Ovary (tissue), 3 donors: ENCODE measurements at regions not wholly inside any gene's neighbourhood (a gene's known extent, or its start where the extent isn't known, plus 50 kb on each side); places are given as distances from the start of the nearest gene placed in this dataset.
"Not testable (repeated sequence)": the region's sequence is repeated elsewhere in the genome, so short reads cannot be mapped to it uniquely, and the experiment has no call there.

ENCODE experiments used
- EP300 ChIP-seq: sonication (generic); formaldehyde crosslinking; IDR thresholded peaks from one replicate; pipeline ENCODE4 v1.6.1; 2017; ENCODE audit warnings: antibody characterized with exemption
- POLR2A ChIP-seq: fragments of 450-650 bp; IDR thresholded peaks from one replicate; pipeline ENCODE4 v1.6.1; 2017; ENCODE audit warnings: antibody characterized with exemption, mild to moderate bottlenecking, moderate library complexity
- TF ChIP-seq, protein P1 (sequence below), 3 donors: fragments of 450-650 bp in 2 of 3; fragments of 200-600 bp in 1 of 3; IDR thresholded peaks; one replicate each; pipeline versions ENCODE4 v1.5.1 to v1.8.0; 2016 to 2022; ENCODE audit warnings: antibody characterized with exemption in 3 of 3, mild to moderate bottlenecking in 1 of 3
- donor health status: DM: no; HTN: no; CAD: no.

DNA sequence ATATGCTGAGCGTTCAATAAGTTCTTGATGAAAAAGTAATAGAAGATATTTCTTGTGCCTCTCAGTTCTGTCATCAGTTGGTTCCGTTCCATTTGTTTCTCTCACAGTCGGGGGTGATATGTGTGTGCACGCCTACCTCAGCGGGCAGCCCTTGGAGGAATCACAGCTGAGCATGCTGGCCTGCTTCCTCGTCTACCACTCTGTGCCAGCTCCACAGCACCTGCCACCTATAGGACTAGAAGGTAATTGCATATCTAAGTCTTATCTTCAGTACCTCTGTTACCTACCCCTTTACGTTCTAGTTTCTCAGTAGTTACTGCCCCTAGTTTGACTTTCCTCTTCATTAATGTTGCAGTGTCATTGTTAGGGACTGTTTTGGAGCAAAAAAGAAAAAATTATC lies 171.7 kb upstream of the PLGLB1 start:
- TF ChIP-seq POLR2A, EP300: not testable (repeated sequence)
- TF ChIP-seq, protein P1, sequence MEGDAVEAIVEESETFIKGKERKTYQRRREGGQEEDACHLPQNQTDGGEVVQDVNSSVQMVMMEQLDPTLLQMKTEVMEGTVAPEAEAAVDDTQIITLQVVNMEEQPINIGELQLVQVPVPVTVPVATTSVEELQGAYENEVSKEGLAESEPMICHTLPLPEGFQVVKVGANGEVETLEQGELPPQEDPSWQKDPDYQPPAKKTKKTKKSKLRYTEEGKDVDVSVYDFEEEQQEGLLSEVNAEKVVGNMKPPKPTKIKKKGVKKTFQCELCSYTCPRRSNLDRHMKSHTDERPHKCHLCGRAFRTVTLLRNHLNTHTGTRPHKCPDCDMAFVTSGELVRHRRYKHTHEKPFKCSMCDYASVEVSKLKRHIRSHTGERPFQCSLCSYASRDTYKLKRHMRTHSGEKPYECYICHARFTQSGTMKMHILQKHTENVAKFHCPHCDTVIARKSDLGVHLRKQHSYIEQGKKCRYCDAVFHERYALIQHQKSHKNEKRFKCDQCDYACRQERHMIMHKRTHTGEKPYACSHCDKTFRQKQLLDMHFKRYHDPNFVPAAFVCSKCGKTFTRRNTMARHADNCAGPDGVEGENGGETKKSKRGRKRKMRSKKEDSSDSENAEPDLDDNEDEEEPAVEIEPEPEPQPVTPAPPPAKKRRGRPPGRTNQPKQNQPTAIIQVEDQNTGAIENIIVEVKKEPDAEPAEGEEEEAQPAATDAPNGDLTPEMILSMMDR (IDR thresholded peaks at IDR 0.05) = not testable (repeated sequence)
